ENCODE measurements at regions not wholly inside any gene's neighbourhood (a gene's known extent, or its start where the extent isn't known, plus 50 kb on each side); places are given as distances from the start of the nearest gene placed in this dataset.
A peak's percentile ranks its signal among the peaks of the same experiment; 100 is the strongest.
"Not testable (repeated sequence)": the region's sequence is repeated elsewhere in the genome, so short reads cannot be mapped to it uniquely, and the experiment has no call there.

DNA sequence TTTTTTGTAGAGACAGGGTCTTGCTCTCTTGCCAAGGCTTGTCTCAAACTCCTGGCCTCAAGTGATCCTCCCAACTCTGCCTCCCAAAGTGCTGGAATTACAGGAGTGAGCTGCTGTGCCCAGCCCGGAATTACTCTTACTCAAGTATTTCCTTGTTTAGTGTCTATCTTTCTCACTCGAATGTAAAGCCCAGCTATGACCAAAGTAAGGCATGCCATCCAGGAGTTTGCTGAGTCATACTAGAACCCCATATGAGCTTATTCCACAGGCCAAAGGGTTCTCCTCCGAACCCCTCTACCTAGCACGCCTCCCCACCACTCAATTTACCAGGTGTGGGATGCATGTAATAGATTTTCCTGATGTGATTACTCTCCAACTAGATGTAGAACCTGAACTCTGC lies 166.6 kb upstream of the AUTS2 start:
- no peak for ATAC-seq (ENCODE audit: low FRiP score in 2 of 2)
- Histone ChIP-seq H3K27ac (no peak overlapping the region), H3K9me3 (no peaks in the 10 kb centered on the region), H3K36me3 (no peaks in the 10 kb centered on the region), H3K4me3 (no peak overlapping the region), H3K4me1 (peaks cover 10 to 15% (median 13%) of the 10 kb centered on the region in 4 donors), H3K27me3 (no peaks in the 10 kb centered on the region)
- WGBS, 2 donors = 73 to 83% methylated on average over 4 of the region's 4 CpGs
- no peak for DNase-seq
- TF ChIP-seq POLR2A (IDR thresholded peaks at IDR 0.05) (no peak), POLR2AphosphoS5 (IDR thresholded peaks at IDR 0.05) (no peak)

DNA sequence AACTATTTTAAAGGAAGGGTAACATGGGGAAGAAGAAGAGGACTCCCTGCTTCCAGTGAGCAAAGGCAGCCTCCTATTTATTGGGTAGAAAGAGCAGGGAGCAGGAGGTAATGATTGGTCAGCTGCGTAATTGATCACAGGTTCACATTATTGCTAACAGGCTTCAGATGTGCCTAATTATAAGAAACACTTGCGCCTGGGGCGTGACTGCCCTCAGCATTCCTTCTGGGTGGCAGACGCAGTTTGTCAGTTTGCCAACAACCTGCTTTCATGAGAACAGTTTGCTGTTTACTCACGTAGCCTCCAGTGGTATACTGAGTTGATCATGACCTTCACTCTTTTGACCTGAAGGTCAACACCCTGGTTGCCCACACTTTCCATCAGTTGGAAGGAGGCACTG lies 166.0 kb upstream of the AUTS2 start:
- not testable (repeated sequence) for H3K27me3 ChIP-seq; H3K9me3 ChIP-seq; H3K27ac ChIP-seq; H3K36me3 ChIP-seq; ATAC-seq (ENCODE audit: low FRiP score in 2 of 2); H3K4me3 ChIP-seq
- peaks cover 10 to 15% (median 13%) of the 10 kb centered on the region in 4 donors for H3K4me1 ChIP-seq
- DNase-seq = peak in 1 of 2 donors; percentile 42
- 76 to 87% methylated on average over 5 of the region's 5 CpGs for WGBS, 2 donors

DNA sequence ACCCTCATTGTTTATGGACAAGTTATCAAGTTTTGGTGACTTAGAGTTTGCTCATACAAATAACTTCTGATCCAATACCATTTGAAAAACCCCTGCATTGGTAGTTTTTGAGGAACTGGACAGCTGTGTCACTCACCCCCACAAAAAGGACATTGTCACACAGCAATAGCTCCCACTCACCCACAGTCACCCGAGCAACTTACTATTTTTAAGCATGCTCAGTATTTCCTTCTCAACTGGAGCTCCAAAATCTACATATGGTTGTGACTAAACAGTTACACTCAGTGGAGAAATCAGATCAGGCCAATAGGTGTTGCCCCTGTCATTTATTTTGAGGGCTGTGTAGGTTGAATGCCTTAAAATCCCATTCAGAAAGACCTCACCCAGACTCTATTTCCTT lies 165.2 kb upstream of the AUTS2 start:
- TF ChIP-seq POLR2A (IDR thresholded peaks at IDR 0.05) (no peak), POLR2AphosphoS5 (IDR thresholded peaks at IDR 0.05) (no peak), EP300 (IDR thresholded peaks at IDR 0.05) (no peak)
- TF ChIP-seq, protein P1, sequence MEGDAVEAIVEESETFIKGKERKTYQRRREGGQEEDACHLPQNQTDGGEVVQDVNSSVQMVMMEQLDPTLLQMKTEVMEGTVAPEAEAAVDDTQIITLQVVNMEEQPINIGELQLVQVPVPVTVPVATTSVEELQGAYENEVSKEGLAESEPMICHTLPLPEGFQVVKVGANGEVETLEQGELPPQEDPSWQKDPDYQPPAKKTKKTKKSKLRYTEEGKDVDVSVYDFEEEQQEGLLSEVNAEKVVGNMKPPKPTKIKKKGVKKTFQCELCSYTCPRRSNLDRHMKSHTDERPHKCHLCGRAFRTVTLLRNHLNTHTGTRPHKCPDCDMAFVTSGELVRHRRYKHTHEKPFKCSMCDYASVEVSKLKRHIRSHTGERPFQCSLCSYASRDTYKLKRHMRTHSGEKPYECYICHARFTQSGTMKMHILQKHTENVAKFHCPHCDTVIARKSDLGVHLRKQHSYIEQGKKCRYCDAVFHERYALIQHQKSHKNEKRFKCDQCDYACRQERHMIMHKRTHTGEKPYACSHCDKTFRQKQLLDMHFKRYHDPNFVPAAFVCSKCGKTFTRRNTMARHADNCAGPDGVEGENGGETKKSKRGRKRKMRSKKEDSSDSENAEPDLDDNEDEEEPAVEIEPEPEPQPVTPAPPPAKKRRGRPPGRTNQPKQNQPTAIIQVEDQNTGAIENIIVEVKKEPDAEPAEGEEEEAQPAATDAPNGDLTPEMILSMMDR (IDR thresholded peaks at IDR 0.05) = no peak
- Histone ChIP-seq H3K27ac (no peak overlapping the region), H3K36me3 (no peaks in the 10 kb centered on the region), H3K27me3 (no peaks in the 10 kb centered on the region), H3K4me1 (peaks cover 10 to 15% (median 13%) of the 10 kb centered on the region in 4 donors), H3K9me3 (no peaks in the 10 kb centered on the region), H3K4me3 (no peak overlapping the region)
- DNase-seq = no peak
- no peak for ATAC-seq (ENCODE audit: low FRiP score in 2 of 2)
- 59 to 93% methylated on average over 1 of the region's 1 CpG for WGBS, 2 donors

DNA sequence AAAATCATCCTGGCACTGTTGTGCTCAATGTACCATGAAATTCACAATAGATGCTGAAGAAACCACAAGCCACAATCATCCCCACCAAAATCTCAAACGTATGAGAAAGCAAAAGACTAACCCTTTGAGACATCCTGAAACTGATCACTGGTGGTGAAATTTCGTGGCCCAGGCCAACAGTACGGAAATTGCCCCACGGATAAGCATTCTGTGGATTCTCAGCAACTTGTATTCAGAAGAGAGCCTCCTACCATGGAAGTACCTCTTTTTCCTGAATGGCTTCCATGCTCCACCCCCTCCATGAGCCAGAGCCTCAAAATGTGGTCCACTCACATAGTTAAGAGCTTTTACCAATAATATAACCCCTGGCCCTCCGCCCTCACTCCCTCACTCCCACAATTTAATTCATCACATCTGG lies 163.9 kb upstream of the AUTS2 start:
- H3K4me1 ChIP-seq = peaks cover 10 to 15% (median 13%) of the 10 kb centered on the region in 4 donors
- H3K27ac ChIP-seq = no peak overlapping the region
- H3K4me3 ChIP-seq = no peak overlapping the region
- DNase-seq (no peak), ATAC-seq (ENCODE audit: low FRiP score in 2 of 2) (no peak)
- TF ChIP-seq POLR2AphosphoS5 (IDR thresholded peaks at IDR 0.05) = no peak
- no peak for TF ChIP-seq EP300 (IDR thresholded peaks at IDR 0.05)
- TF ChIP-seq, protein P1 (IDR thresholded peaks at IDR 0.05) = no peak
- TF ChIP-seq POLR2A (IDR thresholded peaks at IDR 0.05) = no peak
- 68 to 83% methylated on average over 5 of the region's 5 CpGs for WGBS, 2 donors
- H3K9me3 ChIP-seq = no peaks in the 10 kb centered on the region
- H3K27me3 ChIP-seq = no peaks in the 10 kb centered on the region
- no peaks in the 10 kb centered on the region for H3K36me3 ChIP-seq

DNA sequence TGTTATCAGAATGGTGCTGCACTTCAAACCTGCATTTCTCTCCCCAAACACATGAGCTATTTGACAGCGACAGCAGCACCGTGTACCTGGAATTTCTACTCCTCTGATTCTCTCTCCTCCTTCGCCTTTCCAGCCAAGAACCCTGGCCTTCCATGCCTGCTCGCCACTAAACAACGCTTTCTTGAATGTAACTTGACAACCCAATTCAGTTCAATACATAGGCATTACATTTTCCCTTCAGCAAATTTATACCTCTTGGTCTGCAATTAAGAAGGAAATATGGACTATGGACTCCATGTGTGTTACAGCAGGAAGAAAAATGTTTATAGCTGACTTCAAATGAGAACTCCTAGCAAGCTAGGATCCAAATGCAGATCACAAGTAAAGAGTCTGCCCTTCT lies 162.6 kb upstream of the AUTS2 start:
- no peak for DNase-seq
- Histone ChIP-seq H3K27me3 (no peaks in the 10 kb centered on the region), H3K4me1 (peaks cover 4 to 8% (median 5%) of the 10 kb centered on the region in 4 donors), H3K4me3 (no peak overlapping the region), H3K36me3 (no peaks in the 10 kb centered on the region), H3K27ac (no peak overlapping the region), H3K9me3 (no peaks in the 10 kb centered on the region)
- TF ChIP-seq EP300 (IDR thresholded peaks at IDR 0.05) = no peak
- TF ChIP-seq POLR2A (IDR thresholded peaks at IDR 0.05) = no peak
- TF ChIP-seq, protein P1 (IDR thresholded peaks at IDR 0.05) = no peak
- no peak for TF ChIP-seq POLR2AphosphoS5 (IDR thresholded peaks at IDR 0.05)
- WGBS, 2 donors = 92 to 95% methylated on average over 5 of the region's 5 CpGs
- ATAC-seq (ENCODE audit: low FRiP score in 2 of 2) = no peak

DNA sequence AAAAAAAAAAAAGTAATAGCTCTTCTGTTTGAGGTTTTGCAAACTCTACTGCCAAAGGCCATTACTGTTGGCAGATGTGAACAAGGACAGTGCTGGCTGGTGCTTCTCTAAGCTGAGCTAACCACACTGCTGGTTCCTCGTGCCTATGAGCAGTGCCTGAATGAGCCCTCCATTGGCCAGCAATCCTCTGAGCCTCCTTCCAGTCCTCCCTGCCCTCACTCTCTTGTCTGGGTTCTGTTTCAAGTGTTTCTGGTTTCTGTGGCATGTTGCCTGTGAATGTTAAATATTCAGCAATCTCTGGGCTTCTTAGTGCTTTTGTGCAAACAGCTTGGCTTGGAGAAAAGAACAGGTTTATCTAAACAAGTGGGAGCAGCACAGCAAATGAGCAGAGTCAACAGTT lies 161.3 kb upstream of the AUTS2 start:
- no peak overlapping the region for H3K27ac ChIP-seq
- no peak overlapping the region for H3K4me3 ChIP-seq
- H3K9me3 ChIP-seq = no peaks in the 10 kb centered on the region
- TF ChIP-seq EP300 (IDR thresholded peaks at IDR 0.05) (no peak), POLR2AphosphoS5 (IDR thresholded peaks at IDR 0.05) (no peak), POLR2A (IDR thresholded peaks at IDR 0.05) (no peak)
- TF ChIP-seq, protein P1 (IDR thresholded peaks at IDR 0.05) = no peak
- DNase-seq = no peak
- H3K36me3 ChIP-seq = no peaks in the 10 kb centered on the region
- H3K4me1 ChIP-seq = peaks cover 0 to 2% (median under 1%) of the 10 kb centered on the region in 4 donors
- peak; percentile 63 to 73 for ATAC-seq (ENCODE audit: low FRiP score in 2 of 2)
- 29 to 33% methylated on average over 1 of the region's 1 CpG for WGBS, 2 donors
- H3K27me3 ChIP-seq = no peaks in the 10 kb centered on the region
